SU-DHL-6 (cell line): ENCODE measurements at regions not wholly inside any gene's neighbourhood (a gene's known extent, or its start where the extent isn't known, plus 50 kb on each side); places are given as distances from the start of the nearest gene placed in this dataset.

ENCODE experiments used
- EZH2phosphoT487 ChIP-seq: fragments of 200-600 bp; sonication (generic), shearing (Covaris generic); conservative IDR thresholded peaks from 2 replicates; pipeline ENCODE4 v1.6.1; 2018; ENCODE audit warnings: mild to moderate bottlenecking, antibody characterized with exemption, low read length, moderate library complexity, mixed read lengths
- TF ChIP-seq, protein P1 (sequence below): fragments of 200-600 bp; sonication (generic); IDR thresholded peaks from one replicate; pipeline ENCODE4 v1.5.1; 2017; ENCODE audit warnings: antibody characterized with exemption, mild to moderate bottlenecking, low read length, moderate library complexity; ENCODE audit not compliant: insufficient read depth, poor library complexity, severe bottlenecking

DNA sequence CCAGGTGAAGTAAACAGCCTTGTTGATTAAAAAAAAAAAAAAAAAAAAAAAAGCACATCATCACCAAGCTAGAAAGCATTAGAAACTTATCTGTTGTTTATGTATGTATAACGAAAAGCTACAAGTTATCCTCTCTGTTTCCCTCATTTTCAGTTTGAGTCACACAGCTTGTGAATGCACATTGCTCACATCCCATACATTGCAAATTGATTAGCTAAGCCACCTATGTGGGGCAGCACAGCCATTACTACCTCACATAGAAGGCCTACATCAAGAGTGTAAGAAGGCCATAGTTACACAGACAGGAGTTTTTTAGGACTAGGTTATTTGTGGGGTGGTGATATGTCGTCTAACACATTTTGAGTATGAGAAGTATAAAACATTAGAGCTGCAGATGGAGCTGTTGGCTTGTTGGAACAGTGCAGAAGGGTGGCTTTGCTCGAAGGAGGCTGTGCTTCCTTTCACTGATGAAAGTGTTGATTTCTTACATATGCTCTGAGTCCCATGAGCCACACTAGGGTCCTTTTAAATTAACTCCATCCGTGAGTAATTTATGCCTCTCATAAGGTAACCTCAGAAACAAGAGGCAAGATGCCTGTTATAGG, 431.6 kb downstream of the GABRG1 start:
- TF ChIP-seq, protein P1, sequence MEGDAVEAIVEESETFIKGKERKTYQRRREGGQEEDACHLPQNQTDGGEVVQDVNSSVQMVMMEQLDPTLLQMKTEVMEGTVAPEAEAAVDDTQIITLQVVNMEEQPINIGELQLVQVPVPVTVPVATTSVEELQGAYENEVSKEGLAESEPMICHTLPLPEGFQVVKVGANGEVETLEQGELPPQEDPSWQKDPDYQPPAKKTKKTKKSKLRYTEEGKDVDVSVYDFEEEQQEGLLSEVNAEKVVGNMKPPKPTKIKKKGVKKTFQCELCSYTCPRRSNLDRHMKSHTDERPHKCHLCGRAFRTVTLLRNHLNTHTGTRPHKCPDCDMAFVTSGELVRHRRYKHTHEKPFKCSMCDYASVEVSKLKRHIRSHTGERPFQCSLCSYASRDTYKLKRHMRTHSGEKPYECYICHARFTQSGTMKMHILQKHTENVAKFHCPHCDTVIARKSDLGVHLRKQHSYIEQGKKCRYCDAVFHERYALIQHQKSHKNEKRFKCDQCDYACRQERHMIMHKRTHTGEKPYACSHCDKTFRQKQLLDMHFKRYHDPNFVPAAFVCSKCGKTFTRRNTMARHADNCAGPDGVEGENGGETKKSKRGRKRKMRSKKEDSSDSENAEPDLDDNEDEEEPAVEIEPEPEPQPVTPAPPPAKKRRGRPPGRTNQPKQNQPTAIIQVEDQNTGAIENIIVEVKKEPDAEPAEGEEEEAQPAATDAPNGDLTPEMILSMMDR, result no peak
- TF ChIP-seq EZH2phosphoT487, result no peak
